ENCODE measurements at regions not wholly inside any gene's neighbourhood (a gene's known extent, or its start where the extent isn't known, plus 50 kb on each side); places are given as distances from the start of the nearest gene placed in this dataset.

- intact Hi-C loops (cut with micrococcal nuclease): no loop called here
- no peak overlapping the region for H2AK9ac ChIP-seq (replicated peaks; ENCODE audit: low read depth, low read length, poor library complexity)
- peaks cover 11% of the 10 kb centered on the region for H3K27me3 ChIP-seq (ENCODE audit: control insufficient read depth, insufficient read depth, low read length)
- no peak overlapping the region for H2AK5ac ChIP-seq (ENCODE audit: low read depth, low read length)
- H3K27ac ChIP-seq (ENCODE audit: insufficient read depth, low read length): no peak overlapping the region
- ChIA-PET CTCF (interaction anchor here (1.8 kb wide), 1 partner anchor 12 kb away, joined by 4 read pairs; no protein-coding TSS in a partner anchor), POLR2A (ENCODE audit: unreplicated experiment) (no interaction called here)
- in situ Hi-C loops (cut with MboI; ENCODE audit: low sequenced_read_pairs): no loop called here
- no peak for ATAC-seq (ENCODE audit: low read depth)
- no peak overlapping the region for H3K4ac ChIP-seq (ENCODE audit: low read depth, low read length)
- H4K5ac ChIP-seq (ENCODE audit: low read depth, low read length): no peak overlapping the region
- H4K91ac ChIP-seq (ENCODE audit: insufficient read depth, low read depth, low read length): no peak overlapping the region
- no peak for DNase-seq
- H3K36me3 ChIP-seq (ENCODE audit: control insufficient read depth, insufficient read depth, low read length): no peaks in the 10 kb centered on the region
- H2BK5ac ChIP-seq (ENCODE audit: low read depth, low read length, poor library complexity, severe bottlenecking): no peak overlapping the region
- no peak overlapping the region for H2BK20ac ChIP-seq (ENCODE audit: low read depth, low read length)
- no TSS peak for BruUV-seq (replicated peaks)
- H4K8ac ChIP-seq (ENCODE audit: low read depth in 2 of 2, low read length in 2 of 2): no peak overlapping the region
- no peak overlapping the region for H3K14ac ChIP-seq (replicated peaks; ENCODE audit: low read depth, low read length)
- H3K4me2 ChIP-seq (ENCODE audit: low read depth, low read length): no peak overlapping the region
- TF ChIP-seq RCOR1 (IDR thresholded peaks at IDR 0.05; ENCODE audit: insufficient replicate concordance, low read length) (no peak), RAD21 (IDR thresholded peaks at IDR 0.05; ENCODE audit: low read length) (no peak), SMC3 (IDR thresholded peaks at IDR 0.05; ENCODE audit: low read depth, low read length) (no peak), NFE2L2 (IDR thresholded peaks at IDR 0.05; ENCODE audit: low read depth, low read length) (no peak), MAZ (IDR thresholded peaks at IDR 0.05; ENCODE audit: borderline replicate concordance, low read depth, low read length) (no peak), CTCF (conservative IDR thresholded peaks at IDR 0.05; ENCODE audit: low read depth, low read length) (no peak), RFX5 (IDR thresholded peaks at IDR 0.05; ENCODE audit: low read depth, low read length) (no peak), MXI1 (IDR thresholded peaks at IDR 0.05; ENCODE audit: borderline replicate concordance, low read depth, low read length) (no peak), CHD1 (IDR thresholded peaks at IDR 0.05; ENCODE audit: low read depth, low read length) (no peak)
- no peaks in the 10 kb centered on the region for H3K9me3 ChIP-seq (ENCODE audit: control insufficient read depth, insufficient read depth, low read length)
- dilution Hi-C loops (cut with HindIII; ENCODE audit: low sequenced_read_pairs, unreplicated experiment): no loop called here
- H2BK15ac ChIP-seq (ENCODE audit: low read depth, low read length): no peak overlapping the region
- H3K9me1 ChIP-seq (ENCODE audit: insufficient read depth, low read length): no peaks in the 10 kb centered on the region
- no peak overlapping the region for H3K9ac ChIP-seq (ENCODE audit: low read depth, low read length)
- no peak overlapping the region for H3K18ac ChIP-seq (ENCODE audit: low read depth, low read length)
- H4K20me1 ChIP-seq (ENCODE audit: insufficient read depth, low read length): no peaks in the 10 kb centered on the region
- no peak overlapping the region for H3K56ac ChIP-seq (ENCODE audit: extremely low read depth, insufficient read depth, low read length)
- no peak overlapping the region for H2BK120ac ChIP-seq (ENCODE audit: low read depth, low read length)
- H3K4me1 ChIP-seq (ENCODE audit: control insufficient read depth, insufficient read depth, low read length): peaks cover 3% of the 10 kb centered on the region; the same call in 1 of the 2 replicates
- no CpG with 5 or more reads among the region's 6 CpGs for whole genome bisulfite sequencing, 2 experiments (ENCODE audit: extremely low coverage in 2 of 2, insufficient read length in 1 of 2)
- no peaks in the 10 kb centered on the region for H3K79me1 ChIP-seq (ENCODE audit: low read depth in 1 of 2, low read length in 2 of 2)
- H3K4me3 ChIP-seq (ENCODE audit: insufficient read depth, low read depth, low read length): no peak overlapping the region
- H3K23ac ChIP-seq (ENCODE audit: low read depth, low read length): no peak overlapping the region
- no peak overlapping the region for H2AFZ ChIP-seq (replicated peaks; ENCODE audit: low read length, poor library complexity)
These were observed 59.8 kb upstream of the NAV2 start for GRCh38 chr11:19652623-19653375.
